Right atrium auricular region (tissue), 2 donors: ENCODE measurements at regions not wholly inside any gene's neighbourhood (a gene's known extent, or its start where the extent isn't known, plus 50 kb on each side); places are given as distances from the start of the nearest gene placed in this dataset.

ENCODE experiments used
- DNase-seq: peaks from one replicate; pipeline ENCODE4 v3.0.0-alpha.2; 2019; ENCODE audit warnings: low spot score
- H3K27ac ChIP-seq, 2 donors: fragments of 200-600 bp; sonication (generic); 1 replicate in 1 of 2; 2 replicates in 1 of 2; pipeline ENCODE4 v1.5.1; 2016 to 2019
- H3K27me3 ChIP-seq, 2 donors: fragments of 200-600 bp; sonication (generic); one replicate each; pipeline versions ENCODE4 v1.5.1 to v1.6.0; 2017 to 2019
- H3K36me3 ChIP-seq: fragments of 200-600 bp; sonication (generic); one replicate; pipeline ENCODE4 v1.5.1; 2016
- H3K4me1 ChIP-seq, 2 donors: fragments of 200-600 bp; sonication (generic); one replicate each; pipeline versions ENCODE4 v1.5.1 to v1.6.0; 2017 to 2019
- H3K4me3 ChIP-seq, 2 donors: fragments of 200-600 bp; sonication (generic); 1 replicate in 1 of 2; 2 replicates in 1 of 2; pipeline ENCODE4 v1.5.1; 2017 to 2019; ENCODE audit warnings: mild to moderate bottlenecking in 1 of 2, moderate library complexity in 1 of 2
- H3K9me3 ChIP-seq, 2 donors: fragments of 200-600 bp; sonication (generic); one replicate each; pipeline ENCODE4 v1.5.1; 2019
- CTCF ChIP-seq, 2 donors: fragments of 200-600 bp; sonication (generic); IDR thresholded peaks; one replicate each; pipeline ENCODE4 v1.5.1; 2019; ENCODE audit warnings: antibody characterized with exemption in 2 of 2

GRCh38 chr5:32842813-32843530, 131.9 kb downstream of the NPR3 start:
- Histone ChIP-seq H3K4me1 (no peaks in the 10 kb centered on the region), H3K36me3 (no peaks in the 10 kb centered on the region), H3K27me3 (no peaks in the 10 kb centered on the region), H3K27ac (no peak overlapping the region), H3K9me3 (no peaks in the 10 kb centered on the region), H3K4me3 (no peak overlapping the region)
- TF ChIP-seq CTCF (IDR thresholded peaks at IDR 0.05): no peak
- DNase-seq: no peak

DNA sequence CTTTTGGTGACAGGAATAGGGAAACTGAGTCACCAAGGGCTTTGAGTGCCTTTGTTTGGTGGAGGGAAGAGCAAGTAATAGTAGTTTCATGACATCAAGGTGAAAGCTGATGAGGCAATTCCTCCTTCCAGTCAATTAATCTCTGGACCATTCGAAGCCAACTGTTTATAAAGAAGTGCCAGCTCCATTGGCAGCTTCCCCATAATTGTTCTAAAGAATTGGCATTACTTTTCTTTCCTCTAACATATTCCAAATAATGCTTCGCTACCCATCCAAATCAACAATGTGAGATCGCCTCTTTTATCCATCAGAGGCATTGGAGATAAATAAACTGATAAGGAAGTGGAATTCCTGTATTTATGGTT, 132.4 kb downstream of the NPR3 start:
- no peak for DNase-seq
- H3K4me3 ChIP-seq: no peak overlapping the region
- H3K4me1 ChIP-seq: no peaks in the 10 kb centered on the region
- TF ChIP-seq CTCF (IDR thresholded peaks at IDR 0.05): no peak
- no peaks in the 10 kb centered on the region for H3K9me3 ChIP-seq
- no peak overlapping the region for H3K27ac ChIP-seq
- no peaks in the 10 kb centered on the region for H3K27me3 ChIP-seq
- no peaks in the 10 kb centered on the region for H3K36me3 ChIP-seq

DNA sequence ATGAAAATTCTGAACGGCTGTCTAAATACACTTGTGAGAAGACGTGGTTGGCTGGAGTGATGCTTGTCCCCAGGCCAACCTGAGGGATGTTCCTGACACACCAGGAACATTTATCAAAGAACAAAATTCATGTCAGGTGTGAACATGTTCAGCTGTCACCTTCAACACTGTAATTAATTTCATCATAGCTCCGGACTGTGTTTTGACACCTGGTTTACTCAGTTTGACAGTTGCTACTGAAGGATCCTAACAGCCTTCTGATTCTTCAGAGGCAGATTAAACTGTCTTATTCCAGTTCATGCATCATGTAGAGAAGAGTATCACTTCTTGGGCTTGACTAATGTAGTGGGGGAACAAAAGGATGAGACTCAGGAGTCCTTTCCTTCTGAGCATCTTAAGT, 134.1 kb downstream of the NPR3 start:
- no peak for TF ChIP-seq CTCF (IDR thresholded peaks at IDR 0.05)
- DNase-seq: no peak
- no peak overlapping the region for H3K4me3 ChIP-seq
- H3K27ac ChIP-seq: no peak overlapping the region
- no peaks in the 10 kb centered on the region for H3K27me3 ChIP-seq
- no peaks in the 10 kb centered on the region for H3K36me3 ChIP-seq
- no peaks in the 10 kb centered on the region for H3K4me1 ChIP-seq
- H3K9me3 ChIP-seq: peaks cover 0 to 6% of the 10 kb centered on the region in 2 donors

GRCh38 chr5:32848120-32848519, 137.0 kb downstream of the NPR3 start:
- DNase-seq: no peak
- H3K9me3 ChIP-seq: peaks cover 0 to 6% of the 10 kb centered on the region in 2 donors
- no peak for TF ChIP-seq CTCF (IDR thresholded peaks at IDR 0.05)
- H3K36me3 ChIP-seq: no peaks in the 10 kb centered on the region
- H3K4me1 ChIP-seq: peaks cover 0 to 5% of the 10 kb centered on the region in 2 donors
- no peak overlapping the region for H3K27ac ChIP-seq
- H3K4me3 ChIP-seq: no peak overlapping the region
- H3K27me3 ChIP-seq: no peaks in the 10 kb centered on the region

- H3K27me3 ChIP-seq: no peaks in the 10 kb centered on the region
- no peak for DNase-seq
- no peaks in the 10 kb centered on the region for H3K36me3 ChIP-seq
- no peak overlapping the region for H3K4me3 ChIP-seq
- no peak for TF ChIP-seq CTCF (IDR thresholded peaks at IDR 0.05)
- no peak overlapping the region for H3K27ac ChIP-seq
- peaks cover 0 to 5% of the 10 kb centered on the region in 2 donors for H3K4me1 ChIP-seq
- peaks cover 0 to 6% of the 10 kb centered on the region in 2 donors for H3K9me3 ChIP-seq
Observed at GRCh38 chr5:32848681-32849080, 137.6 kb downstream of the NPR3 start.
